Right renal pelvis (tissue), 4 donors: ENCODE measurements at regions not wholly inside any gene's neighbourhood (a gene's known extent, or its start where the extent isn't known, plus 50 kb on each side); places are given as distances from the start of the nearest gene placed in this dataset.

Source experiments
- DNase-seq, 4 donors: peaks; one replicate each; pipeline ENCODE4 v3.0.0-alpha.2; 2013; ENCODE audit warnings: low read depth in 4 of 4, low spot score in 3 of 4, missing footprints in 1 of 4

DNA sequence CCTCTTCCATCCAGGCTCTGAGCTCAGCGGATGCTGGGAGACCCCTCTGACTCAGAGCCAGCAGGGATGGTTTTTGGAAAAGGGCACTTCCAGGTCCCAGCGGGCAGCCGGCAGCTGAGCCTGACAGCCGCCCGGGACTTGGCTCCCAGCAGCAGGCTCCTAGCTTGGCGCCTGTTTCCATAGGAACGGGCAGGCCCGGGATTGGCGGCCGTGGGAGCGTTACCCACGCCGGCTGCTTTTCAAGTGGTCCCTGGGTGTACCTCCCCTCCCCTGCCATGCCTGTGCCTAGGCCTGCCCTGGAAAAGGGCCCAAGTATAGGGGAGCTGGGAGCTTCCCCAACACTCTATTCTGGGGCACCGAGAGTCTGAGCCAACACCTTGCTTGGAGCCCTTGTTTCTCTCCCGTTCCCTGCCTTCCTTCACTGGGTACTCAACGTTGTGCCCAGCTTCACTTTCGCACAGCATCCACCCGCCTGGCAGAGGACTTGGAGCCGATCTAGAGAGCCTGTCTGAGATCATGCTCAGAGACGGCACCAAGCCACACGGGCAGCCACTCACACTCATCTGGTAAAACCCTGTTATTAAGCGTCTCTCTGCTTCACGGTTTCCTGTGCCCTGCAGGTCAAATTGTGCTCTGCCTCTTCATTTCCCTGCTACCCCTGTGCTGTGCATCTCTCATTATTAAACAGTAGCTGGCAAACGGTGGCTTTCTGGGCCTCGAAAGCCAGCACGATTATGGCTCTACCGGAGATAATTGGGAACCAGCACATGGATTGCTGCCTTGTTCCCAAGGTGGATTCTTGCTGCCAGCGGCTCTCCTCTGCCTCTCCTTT lies 521.5 kb downstream of the BCOR start:
- DNase-seq = no peak

DNA sequence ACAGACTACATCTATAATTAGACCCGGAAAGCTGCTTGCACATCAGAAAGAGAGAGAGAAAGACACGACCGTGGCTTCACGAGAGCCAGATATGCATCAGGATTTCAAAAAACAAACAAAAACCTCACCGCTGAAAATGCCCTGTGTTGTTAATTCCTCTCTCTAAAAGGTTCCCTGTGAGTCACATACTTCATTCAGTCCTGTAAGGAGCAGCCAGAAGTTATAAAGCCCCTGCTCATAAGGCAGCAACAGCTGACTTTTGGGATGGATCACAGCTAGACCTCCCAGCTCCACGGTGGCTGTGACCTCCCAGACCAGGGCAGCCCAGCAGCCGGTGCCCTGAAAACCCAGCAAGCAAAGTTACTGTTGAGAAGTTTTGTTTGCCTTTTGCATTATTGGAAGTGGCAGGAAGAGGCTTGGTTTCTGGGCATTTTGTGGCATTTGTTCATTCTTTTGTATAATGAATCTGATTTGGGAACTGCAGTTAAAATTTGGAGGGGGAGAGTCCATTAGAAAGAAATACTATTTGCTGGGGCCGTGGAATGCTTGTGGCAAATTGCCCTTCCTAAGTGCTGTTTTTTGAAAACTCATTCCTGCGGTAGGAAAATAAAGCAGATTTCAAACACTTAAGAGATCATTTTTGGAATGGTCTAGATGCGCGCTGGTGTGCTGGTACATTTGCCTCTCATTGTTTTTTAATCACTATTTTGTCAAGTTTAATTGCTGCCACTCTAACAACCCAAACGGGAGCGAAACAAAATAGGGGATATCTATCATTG lies 520.4 kb downstream of the BCOR start:
- no peak for DNase-seq

DNA sequence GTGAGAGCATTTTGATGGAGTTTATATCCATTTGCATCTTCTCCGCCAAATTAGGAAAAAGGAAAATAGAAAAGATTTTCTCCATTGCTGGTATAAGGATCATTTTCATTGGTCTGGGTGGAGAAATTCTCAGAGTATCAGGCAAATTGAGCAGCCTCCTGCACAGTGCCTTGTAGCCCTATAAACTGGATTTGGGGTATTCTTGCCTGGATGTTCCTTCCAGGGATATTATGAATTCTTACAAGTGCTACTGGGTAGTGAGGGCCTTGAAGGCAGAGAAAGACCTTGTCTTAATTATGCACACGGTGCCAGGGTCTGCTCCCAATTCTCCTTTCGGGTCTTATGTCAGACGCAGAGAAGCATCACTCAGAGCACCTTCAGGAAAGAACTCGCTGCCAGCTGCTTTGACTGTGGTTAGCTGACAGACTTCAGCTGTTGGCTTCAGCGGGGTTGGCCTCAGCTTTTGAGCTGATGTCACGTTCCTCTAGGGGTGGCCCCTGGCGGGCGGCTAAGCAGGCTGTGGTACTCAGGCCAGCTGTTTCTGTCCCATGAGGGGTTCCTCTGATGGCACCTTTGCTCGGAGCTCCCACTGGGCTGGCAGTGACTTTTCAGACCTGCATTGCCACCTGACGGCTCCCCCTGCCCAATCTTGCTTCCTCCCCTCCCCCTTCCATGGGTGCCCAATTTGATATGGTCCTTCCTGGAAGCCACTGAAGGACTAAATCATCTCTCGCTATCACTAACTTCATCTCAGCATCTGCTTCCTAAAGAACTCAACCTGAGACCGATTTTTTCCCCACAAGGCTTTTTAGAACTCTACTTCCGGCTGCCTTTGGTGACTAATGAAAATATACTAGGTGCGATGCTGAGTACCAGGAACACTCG lies 519.5 kb downstream of the BCOR start:
- no peak for DNase-seq

DNA sequence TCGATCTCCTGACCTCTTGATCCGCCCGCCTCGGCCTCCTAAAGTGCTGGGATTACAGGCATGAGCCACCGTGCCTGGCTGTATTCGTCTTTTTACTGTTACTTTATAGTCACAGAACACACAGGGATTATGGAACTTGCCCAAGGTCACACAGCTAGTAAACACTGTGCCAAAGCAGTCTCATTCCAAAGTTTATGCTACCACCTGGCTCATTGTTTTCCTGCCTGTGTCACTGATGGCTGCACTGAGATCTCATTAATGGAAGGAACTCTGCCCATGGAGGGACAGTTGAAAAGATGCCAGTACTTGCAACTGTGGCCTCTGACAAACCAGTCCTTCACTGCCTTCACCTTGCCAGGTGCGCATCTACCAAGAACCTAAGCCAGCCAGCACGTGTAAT lies 517.7 kb downstream of the BCOR start:
- DNase-seq = no peak

DNA sequence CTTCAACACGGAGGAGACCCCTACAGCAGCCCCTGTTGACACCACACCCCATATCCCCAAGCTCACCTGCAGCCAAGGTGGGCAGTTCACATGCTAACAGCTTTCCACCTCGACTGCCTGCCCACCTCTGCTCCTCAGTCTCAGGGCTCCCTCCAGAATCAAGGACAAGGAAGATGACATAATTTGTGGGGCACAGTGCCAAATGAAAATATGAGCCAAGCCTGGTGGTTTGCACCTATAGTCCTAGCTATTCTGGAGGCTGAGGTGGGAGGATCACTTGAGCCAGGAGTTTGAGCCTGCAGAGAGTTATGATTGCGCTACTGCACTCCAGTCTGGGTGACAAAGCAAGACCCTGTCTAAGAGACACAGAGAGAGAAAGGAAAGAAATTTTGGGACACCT lies 516.3 kb downstream of the BCOR start:
- no peak for DNase-seq

DNA sequence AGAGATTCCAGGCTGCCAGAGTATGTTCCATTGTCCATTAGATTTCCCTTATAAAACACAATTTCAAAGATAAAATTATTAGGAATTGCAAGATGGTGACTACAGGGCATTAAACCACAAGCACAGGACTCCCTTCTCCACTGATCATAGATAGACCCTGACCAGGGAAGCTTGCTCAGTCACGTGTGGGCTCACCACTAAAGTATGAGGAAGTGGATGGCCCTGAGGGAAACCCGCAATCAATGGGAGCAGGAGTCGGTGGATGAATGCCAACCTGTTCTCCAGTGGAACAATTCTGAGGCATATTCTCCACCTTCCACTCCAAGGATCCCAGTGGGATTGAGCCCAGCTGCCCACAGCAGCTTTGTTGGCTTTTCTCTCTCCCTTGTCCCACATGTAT lies 515.7 kb downstream of the BCOR start:
- no peak for DNase-seq

DNA sequence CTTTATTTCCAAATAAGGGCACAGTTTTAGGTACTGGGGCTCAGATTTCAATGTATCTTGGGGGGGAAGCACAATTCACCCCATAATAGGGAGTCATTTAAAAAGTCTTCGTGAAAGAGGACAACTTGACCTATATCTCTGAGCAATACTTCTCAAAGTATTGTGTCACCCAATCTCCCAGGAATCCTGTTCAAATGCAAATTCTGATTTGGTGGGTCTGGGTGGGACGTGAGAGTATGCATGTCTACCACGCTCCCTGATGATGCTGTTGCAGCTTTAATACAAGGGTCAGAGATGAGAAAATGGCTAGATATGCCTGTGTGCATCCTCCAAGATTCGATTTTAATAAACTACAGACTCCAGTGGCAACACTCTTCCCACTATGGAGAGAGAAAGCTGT lies 514.8 kb downstream of the BCOR start:
- no peak for DNase-seq

DNA sequence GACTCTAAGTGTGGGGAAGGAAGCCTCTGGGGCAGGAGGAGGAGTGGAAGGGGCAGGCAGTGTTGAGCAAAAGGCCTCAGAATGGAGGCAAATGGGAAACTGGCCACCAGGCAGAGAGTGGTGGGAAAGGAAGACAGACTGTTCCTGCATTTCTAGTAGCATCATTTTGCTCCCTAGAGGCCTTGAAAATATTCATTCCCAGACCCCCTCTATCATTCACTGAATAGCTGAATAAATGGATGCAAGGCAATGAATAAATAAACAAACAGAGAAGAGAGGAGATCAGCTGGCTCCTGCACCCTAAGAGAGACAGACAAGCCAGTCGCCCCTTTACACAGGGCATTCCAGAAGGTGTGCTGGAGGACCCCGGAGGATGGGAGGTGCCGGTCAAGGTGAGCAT lies 511.9 kb downstream of the BCOR start:
- DNase-seq = no peak

DNA sequence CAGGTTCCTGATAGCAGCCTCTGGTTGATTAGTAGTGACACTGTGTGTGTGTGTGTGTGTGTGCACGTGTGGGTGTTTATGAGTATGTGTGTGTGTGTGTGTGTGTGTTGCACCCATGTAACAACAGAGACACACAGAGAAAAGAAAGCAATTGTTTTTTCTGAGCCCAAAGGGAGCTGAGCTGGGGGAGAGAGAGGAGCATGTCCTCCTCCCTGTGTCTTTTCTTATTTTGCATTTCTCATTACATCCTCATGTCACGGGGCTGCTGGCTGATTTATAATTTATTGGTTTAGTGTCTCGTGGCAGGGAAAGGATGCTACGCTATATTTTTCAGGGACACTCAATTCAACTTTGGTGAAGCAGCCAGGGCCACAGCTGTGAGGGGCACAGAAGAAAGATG lies 511.4 kb downstream of the BCOR start:
- DNase-seq = no peak

DNA sequence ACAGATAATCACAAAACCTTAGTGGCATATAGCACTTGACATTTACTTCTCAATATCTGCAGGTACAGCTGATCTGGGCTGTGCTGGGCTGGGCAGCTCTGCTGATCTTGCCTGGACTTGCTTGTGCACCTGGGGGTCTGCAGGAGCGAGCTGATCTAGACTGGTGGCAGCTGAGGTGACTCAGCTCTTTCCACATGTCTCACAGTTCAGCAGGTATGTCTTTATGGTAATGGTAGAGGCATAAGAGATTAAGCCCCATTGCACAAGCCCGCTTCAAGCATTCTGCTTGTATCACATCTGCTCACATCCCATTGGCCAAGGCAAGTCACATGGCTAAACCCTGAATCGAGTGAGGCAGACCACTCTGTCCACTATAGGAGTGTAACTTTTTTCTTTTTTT lies 506.7 kb downstream of the BCOR start:
- no peak for DNase-seq

DNA sequence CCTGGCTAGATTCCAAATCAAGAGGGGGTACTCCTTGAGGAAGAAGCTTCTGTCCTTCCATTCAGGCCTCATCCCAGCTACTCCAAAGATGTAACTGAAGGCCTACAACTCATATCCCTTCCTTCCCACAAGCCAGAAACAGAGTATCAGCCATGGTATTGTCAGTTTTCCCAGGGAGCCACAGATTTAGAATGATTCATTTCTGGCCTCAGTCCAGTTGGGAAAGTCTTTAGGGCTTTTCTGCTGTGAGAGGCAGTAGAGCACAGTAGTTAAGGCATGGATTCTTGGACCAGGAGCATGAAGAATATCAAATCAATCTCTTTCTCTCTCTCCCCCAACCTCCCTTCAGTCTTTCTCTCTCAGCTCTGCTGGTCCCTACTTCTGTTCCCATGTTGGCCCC lies 505.0 kb downstream of the BCOR start:
- DNase-seq = no peak

DNA sequence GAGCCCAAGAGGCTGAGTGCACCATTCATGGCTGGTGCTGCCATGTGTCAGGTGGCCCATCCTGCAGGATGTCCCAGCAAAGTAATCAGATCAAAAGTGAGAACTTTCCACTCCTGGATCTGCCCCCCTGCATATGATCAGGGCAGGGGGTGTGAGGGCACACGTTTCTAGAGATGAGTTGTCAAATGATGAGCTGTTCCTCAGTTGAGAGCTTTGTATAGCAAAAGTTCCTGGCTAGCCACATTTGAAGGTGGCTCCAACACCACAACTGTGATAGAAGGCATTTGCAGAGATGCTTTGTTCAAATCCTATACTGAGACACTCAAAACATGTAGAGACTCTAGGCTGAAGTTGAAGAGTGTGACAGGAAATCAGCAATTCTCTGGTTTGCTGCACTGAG lies 501.8 kb downstream of the BCOR start:
- DNase-seq = no peak

DNA sequence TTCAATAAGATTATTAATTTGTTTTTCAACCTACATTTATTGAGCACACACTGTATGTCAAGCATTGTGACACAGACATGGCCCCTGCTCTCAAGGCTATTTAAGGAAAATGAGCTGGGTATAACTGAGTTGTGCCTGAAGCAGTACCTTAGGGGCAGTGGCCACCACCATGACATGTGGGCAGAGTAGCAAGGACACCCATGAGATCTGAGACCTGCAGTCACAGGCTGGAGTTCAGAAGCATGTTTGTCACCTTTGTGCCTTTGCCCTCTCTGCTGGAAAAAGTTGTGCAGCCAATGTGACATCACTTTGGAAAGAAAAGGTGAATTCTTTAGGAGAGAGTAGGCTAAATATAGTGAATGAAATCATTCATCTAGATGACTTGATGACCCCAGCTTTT lies 501.3 kb downstream of the BCOR start:
- DNase-seq = no peak

DNA sequence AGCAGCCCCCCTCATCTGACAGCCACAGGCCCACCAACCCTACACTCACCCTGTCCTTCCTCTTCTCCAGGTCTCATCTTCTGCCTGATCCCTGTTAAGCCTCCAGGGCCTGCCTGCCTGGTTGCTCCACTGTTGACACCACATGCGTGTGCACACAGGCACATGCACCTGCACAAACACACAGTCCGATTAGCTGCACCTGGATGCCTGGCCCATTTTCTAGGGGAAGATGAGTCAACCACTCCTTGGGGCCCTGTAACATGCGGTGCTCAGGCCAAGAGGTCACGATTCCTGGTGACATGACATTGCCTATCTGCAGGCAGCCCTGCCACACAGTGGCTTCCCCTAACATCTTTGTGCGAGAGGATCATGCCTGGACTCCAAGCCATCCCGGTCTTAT lies 498.4 kb downstream of the BCOR start:
- DNase-seq = no peak

DNA sequence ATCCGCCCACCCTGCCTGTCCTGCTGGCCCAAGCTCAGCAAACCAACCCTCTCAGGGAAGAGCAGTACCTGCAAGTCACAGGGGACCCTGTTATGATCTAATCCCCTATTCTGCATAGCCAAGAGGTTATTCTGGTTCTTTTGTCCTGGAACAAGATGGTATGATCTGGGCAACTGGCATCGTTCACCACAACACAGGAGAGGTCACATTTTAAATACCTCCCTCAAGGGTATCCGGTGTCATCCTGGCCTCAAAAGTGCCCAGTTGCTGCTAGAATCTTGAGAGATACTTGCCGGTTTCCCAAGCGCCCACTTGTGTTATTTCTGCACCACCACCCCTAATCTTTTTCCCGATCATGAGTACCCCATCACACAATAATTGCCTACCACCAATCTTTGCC lies 497.5 kb downstream of the BCOR start:
- DNase-seq = no peak

DNA sequence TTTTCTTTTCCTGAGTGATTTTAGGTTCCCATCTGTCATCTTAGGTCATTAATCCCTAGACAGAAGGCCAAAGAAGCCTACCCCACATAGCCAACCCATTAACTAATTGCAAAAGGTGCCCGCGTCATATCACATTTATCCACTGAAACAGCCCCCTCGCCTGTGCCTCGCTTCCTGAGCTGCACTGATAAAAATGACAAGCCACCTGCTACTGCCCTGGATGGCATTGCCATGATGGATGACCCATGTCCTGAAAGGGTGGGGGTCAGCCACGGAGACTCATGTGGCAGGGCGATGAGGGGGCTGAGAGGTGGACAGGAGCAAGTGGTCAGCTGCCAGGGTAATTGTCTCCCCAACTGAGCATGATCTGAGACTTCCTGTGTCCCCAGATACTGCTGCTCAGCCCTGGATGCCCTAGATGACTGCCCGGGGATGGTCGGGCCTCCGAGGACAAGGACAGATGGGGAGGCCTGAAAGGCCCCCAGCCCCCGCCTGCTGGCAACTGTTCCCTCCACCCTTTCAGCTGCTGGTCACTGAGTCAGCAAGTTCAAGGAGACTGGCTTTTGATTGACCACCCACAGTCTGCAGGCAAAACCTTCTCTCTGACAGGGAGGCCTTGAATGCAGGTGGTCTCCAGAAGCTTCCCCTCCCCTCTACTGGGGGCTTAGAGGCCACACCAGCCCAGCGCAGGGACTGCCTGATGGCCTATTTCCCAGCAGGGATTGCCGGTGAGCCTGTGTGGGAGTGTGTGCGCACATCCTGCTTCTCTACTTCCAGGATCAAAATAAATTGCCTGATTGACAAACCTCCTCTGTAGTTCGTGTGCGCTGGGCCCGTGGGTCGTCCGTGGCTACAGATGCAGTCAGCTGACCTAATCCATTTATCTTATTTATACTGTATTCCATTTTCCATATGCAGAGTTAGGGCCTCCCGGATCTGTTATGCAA lies 496.3 kb downstream of the BCOR start:
- DNase-seq = no peak

DNA sequence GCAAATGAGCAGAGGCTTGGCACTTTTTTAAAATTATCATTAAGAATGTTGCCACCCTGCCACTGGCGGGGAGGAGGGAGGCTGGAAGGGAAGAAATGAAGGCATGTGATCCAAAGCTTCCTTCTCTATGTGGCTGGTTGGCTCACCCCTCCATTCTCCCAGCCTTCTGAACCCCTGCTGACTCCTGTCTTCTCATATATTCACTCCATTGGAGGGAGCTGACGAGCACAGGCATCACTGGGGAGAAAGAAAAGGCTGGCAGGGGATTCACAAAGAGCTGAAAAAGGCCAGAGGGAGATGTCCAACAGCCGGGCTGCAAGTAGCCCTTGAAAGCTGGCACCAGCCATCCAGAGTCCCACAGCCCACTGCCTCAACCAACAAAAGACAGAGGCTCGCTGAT lies 495.6 kb downstream of the BCOR start:
- DNase-seq = no peak

DNA sequence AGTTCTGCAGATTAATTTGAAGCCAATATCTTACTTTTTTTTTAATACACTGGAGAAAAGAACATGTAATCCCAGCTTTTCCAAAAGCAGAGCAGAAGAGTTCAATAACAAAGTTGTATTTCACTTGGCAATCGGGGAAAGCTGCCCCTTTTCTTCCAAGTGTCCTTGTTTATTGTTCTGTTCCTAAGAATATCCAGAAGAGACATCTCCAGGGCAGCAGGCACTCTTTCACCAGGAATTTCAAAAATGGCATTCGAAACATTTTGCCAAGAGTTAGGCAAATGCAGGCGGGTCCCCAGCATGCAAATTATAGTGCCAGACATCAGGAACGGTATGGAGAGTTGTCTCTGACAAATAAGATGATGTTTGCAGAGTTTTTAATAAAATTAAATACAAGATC lies 494.5 kb downstream of the BCOR start:
- no peak for DNase-seq

DNA sequence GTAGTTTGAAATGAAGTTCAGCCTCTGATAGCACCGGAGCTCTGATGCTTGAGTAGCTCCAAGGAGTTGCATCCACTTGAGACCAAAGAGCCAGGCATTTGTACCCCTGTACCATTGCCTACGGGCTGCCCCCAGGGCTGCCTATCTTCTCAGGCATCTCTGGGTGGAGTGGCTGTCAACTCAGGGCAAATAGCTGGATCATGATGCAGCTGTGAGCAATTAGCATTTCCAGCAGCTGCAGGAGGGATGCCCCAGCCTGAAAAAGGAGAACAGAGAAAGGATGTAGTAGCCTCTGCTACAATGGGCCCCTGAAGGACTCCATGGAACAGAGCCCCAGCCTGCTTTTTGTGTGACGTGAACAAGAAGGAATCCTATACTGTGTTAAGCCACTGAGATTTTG lies 492.6 kb downstream of the BCOR start:
- no peak for DNase-seq

DNA sequence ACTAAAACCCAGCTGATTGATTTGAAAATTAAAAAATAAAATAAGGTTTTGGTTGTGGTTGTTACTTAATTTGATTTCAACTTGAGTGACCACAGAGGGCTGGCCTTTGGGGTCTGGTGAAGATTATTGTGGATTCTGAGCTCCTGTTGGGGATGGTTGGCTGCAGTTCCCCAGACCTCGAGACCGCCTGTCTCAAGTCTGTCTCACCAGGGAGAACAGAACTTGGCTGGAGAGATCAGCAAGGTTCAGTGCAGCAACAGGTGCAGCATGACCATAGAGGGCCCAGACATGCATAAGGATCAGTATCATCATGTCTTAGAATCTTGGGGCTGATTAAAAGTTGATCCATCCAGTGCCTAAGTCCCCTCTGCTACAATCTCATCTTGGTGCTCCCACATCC lies 491.9 kb downstream of the BCOR start:
- no peak for DNase-seq
